ENCODE measurements at regions not wholly inside any gene's neighbourhood (a gene's known extent, or its start where the extent isn't known, plus 50 kb on each side); places are given as distances from the start of the nearest gene placed in this dataset.

DNA sequence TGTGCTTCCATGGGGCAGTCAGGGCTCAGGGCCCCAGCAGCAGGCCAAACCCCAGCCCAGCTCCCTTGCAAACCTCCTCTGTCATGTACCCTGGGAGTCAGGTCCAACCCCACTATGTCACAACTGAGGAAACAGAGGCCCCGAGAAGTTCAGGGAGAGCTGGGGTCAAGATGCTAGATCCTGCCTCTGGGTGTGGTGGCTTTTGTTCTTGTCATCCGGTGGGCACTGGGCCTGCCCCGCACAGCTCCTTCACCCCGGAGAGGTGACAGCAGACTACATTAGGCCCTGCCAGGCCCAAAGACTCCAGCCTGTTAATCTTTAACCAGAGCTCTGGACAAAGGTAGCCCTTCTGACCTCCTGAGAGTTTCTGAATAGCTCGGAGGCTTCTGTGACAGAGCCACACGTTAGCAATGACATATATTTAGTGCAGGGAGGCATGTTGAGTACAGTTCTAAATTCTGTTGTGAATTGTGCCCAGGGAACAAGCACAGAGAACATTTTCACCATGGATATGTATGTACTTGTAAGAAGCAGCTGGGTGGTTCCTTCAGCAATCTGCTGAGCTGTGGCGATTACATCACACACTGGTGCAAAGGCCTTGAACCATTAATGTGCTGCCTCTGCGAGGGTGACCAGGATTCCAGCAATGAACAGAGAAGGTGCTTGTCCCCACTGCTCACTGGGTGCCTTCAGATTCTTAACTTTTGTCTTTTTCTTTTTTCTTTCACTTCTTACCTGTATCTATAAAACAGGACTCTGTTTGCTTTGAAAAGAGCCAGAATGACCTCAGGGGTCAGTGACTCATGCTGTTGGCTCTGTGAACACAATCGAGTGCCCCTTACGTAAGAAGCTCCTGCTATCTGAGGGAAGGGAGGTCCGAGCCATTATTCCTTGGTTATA lies 102.8 kb downstream of the RHOU start (continued):
- TF ChIP-seq, protein P1, sequence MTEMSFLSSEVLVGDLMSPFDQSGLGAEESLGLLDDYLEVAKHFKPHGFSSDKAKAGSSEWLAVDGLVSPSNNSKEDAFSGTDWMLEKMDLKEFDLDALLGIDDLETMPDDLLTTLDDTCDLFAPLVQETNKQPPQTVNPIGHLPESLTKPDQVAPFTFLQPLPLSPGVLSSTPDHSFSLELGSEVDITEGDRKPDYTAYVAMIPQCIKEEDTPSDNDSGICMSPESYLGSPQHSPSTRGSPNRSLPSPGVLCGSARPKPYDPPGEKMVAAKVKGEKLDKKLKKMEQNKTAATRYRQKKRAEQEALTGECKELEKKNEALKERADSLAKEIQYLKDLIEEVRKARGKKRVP (CRISPR knock-in tag; IDR thresholded peaks at IDR 0.05): peak in 1 of 2 experiments; percentile 42; a peak in 1 of 4 replicates
- TF ChIP-seq, protein P2, sequence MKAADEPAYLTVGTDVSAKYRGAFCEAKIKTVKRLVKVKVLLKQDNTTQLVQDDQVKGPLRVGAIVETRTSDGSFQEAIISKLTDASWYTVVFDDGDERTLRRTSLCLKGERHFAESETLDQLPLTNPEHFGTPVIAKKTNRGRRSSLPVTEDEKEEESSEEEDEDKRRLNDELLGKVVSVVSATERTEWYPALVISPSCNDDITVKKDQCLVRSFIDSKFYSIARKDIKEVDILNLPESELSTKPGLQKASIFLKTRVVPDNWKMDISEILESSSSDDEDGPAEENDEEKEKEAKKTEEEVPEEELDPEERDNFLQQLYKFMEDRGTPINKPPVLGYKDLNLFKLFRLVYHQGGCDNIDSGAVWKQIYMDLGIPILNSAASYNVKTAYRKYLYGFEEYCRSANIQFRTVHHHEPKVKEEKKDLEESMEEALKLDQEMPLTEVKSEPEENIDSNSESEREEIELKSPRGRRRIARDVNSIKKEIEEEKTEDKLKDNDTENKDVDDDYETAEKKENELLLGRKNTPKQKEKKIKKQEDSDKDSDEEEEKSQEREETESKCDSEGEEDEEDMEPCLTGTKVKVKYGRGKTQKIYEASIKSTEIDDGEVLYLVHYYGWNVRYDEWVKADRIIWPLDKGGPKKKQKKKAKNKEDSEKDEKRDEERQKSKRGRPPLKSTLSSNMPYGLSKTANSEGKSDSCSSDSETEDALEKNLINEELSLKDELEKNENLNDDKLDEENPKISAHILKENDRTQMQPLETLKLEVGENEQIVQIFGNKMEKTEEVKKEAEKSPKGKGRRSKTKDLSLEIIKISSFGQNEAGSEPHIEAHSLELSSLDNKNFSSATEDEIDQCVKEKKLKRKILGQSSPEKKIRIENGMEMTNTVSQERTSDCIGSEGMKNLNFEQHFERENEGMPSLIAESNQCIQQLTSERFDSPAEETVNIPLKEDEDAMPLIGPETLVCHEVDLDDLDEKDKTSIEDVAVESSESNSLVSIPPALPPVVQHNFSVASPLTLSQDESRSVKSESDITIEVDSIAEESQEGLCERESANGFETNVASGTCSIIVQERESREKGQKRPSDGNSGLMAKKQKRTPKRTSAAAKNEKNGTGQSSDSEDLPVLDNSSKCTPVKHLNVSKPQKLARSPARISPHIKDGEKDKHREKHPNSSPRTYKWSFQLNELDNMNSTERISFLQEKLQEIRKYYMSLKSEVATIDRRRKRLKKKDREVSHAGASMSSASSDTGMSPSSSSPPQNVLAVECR (CRISPR knock-in tag; IDR thresholded peaks at IDR 0.05; ENCODE audit: borderline replicate concordance): peak; percentile 54; the same call in 1 of the 2 replicates
- TF ChIP-seq TSC22D2 (CRISPR knock-in tag; IDR thresholded peaks at IDR 0.05; ENCODE audit: borderline replicate concordance): no peak; the same call in 1 of the 2 replicates
- no peak for TF ChIP-seq ZNF350 (CRISPR knock-in tag; IDR thresholded peaks at IDR 0.05; ENCODE audit: borderline replicate concordance, low read depth)
- TF ChIP-seq TAF15 (IDR thresholded peaks at IDR 0.05; ENCODE audit: low read depth, low read length, poor library complexity, severe bottlenecking): no peak
- TF ChIP-seq, protein P3, sequence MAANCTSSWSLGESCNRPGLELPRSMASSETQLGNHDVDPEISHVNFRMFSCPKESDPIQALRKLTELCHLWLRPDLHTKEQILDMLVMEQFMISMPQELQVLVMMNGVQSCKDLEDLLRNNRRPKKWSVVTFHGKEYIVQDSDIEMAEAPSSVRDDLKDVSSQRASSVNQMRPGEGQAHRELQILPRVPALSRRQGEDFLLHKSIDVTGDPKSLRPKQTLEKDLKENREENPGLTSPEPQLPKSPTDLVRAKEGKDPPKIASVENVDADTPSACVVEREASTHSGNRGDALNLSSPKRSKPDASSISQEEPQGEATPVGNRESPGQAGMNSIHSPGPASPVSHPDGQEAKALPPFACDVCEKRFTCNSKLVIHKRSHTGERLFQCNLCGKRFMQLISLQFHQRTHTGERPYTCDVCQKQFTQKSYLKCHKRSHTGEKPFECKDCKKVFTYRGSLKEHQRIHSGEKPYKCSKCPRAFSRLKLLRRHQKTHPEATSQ (CRISPR knock-in tag; IDR thresholded peaks at IDR 0.05; ENCODE audit: borderline replicate concordance): peak; percentile 19; the same call in 1 of the 2 replicates
- no peak; the same call in 1 of the 2 replicates for TF ChIP-seq KLF15 (CRISPR knock-in tag; IDR thresholded peaks at IDR 0.05; ENCODE audit: borderline replicate concordance)
- TF ChIP-seq, protein P4, sequence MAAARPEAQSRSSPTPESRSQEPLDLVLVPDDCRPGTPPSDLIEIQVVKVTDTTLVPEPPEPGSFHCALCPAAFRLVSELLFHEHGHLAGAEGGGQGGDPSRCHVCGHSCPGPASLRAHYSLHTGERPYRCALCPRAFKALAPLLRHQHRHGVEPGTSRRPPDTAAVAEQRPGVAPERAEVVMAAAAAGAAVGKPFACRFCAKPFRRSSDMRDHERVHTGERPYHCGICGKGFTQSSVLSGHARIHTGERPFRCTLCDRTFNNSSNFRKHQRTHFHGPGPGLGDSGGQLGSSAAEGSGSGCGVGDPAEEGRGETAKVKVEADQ (CRISPR knock-in tag; IDR thresholded peaks at IDR 0.05; ENCODE audit: borderline replicate concordance): no peak
- TF ChIP-seq, protein P5, sequence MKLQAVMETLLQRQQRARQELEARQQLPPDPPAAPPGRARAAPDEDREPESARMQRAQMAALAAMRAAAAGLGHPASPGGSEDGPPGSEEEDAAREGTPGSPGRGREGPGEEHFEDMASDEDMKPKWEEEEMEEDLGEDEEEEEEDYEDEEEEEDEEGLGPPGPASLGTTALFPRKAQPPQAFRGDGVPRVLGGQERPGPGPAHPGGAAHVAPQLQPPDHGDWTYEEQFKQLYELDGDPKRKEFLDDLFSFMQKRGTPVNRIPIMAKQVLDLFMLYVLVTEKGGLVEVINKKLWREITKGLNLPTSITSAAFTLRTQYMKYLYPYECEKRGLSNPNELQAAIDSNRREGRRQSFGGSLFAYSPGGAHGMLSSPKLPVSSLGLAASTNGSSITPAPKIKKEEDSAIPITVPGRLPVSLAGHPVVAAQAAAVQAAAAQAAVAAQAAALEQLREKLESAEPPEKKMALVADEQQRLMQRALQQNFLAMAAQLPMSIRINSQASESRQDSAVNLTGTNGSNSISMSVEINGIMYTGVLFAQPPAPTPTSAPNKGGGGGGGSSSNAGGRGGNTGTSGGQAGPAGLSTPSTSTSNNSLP (IDR thresholded peaks at IDR 0.05; ENCODE audit: low read depth, low read length): peak; percentile 42; the same call in 1 of the 2 replicates
- TF ChIP-seq ZNF510 (CRISPR knock-in tag; IDR thresholded peaks at IDR 0.05; ENCODE audit: low read depth): peak; percentile 80
- TF ChIP-seq TARDBP (CRISPR knock-in tag; IDR thresholded peaks at IDR 0.05): peak; percentile 70; the same call in 1 of the 2 replicates
- TF ChIP-seq ZBTB7A (CRISPR knock-in tag; IDR thresholded peaks at IDR 0.05): no peak
- TF ChIP-seq NR2F1 (CRISPR knock-in tag; IDR thresholded peaks at IDR 0.05): peak; percentile 95 to 98
- TF ChIP-seq ZNF232 (CRISPR knock-in tag; IDR thresholded peaks at IDR 0.05; ENCODE audit: borderline replicate concordance): peak; percentile 89; the same call in 1 of the 2 replicates
- TF ChIP-seq ELF3 (CRISPR knock-in tag; IDR thresholded peaks at IDR 0.05): peak; percentile 27; the same call in 1 of the 2 replicates
- TF ChIP-seq FOXO1 (CRISPR knock-in tag; IDR thresholded peaks at IDR 0.05): peak; percentile 74; the same call in 1 of the 2 replicates
- TF ChIP-seq ZNF598 (CRISPR knock-in tag; IDR thresholded peaks at IDR 0.05; ENCODE audit: borderline replicate concordance): no peak

Data from HepG2 (cell line).